Stimulated activated CD8-positive, alpha-beta memory T cell treated with anti-CD3 and anti-CD28 coated beads, Interleukin-12 subunit alpha, Interleukin-12 subunit beta, amount 100 ng/mL, for 4 hours (primary cell): ENCODE measurements at regions not wholly inside any gene's neighbourhood (a gene's known extent, or its start where the extent isn't known, plus 50 kb on each side); places are given as distances from the start of the nearest gene placed in this dataset.

Experiments used
- DNase-seq: peaks from one replicate; pipeline ENCODE4 v3.0.0-alpha.2; 2020; ENCODE audit warnings: low read depth

DNA sequence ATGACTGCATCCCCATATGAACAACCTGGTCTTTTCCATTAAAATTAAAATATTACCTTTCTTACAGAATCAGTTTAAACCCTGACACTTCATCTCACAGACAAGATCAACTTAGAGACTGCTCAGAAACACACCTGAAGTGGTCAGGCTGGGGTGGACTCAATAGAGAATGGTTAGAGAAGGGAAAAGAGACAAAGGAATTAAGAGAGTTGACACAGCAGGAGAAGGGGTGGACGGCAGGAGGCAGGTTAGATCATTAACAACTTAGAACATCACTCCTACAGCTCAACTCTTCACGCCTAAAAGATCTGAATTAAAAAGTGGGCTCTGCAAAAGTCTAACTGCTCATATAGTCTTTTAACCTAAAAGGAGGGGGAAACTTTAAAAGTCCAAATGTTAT lies 157.7 kb upstream of the COL1A2 start:
- no peak for DNase-seq

DNA sequence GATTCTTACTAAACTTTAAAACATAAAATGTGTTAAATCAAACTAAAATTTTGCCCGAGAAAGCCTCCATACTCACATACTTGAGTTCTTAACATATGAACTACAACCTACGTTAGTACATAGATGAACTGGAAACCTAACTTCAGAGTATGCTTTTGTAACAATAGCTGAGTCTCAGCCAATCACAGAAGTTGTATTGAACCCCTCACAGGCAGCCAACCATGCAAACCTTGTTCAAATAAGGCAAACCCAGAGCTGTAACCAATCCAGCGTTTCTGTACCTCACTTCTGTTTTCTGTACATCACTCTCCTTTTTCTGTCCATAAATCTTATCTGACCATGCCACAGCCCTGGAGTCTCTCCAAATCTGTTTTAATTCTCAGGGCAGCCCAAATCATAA lies 157.3 kb upstream of the COL1A2 start:
- DNase-seq = no peak

DNA sequence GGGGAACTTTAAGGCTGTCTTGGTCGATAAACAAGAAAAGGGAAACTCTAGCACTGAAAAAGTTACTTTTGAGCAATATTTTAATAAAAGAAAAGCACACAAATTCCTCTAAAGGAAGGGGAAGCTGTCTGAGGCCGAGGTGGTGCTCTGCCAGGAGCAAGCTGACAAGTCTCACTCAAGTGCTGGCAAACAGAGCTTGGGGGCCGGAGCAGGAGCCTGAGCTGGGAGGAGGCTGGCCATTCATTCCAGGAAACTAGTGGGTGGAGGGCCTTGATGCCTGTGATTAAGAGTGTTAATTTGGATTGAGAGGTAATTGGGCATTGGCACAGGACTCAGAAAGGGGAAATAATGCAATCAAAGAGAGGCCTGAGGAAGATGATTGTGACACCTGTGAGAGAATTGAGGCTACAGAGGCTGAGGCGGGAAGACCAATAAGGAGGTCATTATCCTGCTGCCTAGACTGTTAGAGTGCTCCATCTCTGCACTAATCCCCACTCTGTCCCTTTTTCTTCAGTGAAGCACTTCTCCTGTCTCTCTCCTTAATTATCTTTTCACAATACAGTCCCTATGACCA lies 154.9 kb upstream of the COL1A2 start:
- no peak for DNase-seq

DNA sequence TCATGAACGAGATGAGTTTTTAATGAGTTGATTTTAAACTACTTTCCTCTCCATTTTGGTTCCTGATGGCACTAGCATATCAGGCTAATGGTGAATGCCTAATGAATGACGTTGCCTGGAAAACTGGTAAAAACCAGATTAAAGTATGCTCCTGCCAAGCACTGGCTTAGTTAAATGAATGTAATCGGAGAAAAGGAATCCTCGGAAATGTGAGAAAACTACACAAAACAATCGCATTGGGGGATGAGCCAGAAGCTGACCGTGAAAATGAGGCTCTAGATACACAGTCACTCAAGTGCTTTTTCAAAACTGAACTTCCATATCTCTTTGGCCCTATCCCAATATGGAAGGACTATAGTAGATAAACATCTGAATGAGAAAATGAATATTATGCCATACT lies 153.8 kb upstream of the COL1A2 start:
- DNase-seq = no peak

DNA sequence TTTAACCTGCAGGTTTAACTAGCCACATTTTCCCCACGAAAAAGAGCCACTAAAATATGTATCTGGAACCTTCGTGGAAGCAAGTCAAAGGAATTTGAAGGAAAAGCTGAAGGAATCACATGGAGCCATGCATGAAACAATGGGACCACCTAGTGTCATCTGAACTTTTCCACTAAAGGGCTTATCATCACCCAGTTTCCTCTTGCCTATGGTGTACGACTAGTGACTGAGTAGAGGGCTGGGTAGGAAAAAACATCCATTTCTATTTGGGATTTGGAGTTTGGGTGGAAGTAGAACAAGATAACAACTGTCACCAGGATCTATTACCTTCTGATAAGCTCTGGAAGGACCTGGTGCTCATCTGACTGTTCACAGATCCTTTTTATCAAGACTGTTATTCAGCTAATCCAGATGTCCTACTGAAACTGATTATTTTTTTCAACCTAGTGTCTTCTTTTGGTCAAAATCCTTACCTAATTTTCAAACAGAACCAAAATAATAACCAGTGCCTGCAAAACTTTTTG lies 153.2 kb upstream of the COL1A2 start:
- no peak for DNase-seq

DNA sequence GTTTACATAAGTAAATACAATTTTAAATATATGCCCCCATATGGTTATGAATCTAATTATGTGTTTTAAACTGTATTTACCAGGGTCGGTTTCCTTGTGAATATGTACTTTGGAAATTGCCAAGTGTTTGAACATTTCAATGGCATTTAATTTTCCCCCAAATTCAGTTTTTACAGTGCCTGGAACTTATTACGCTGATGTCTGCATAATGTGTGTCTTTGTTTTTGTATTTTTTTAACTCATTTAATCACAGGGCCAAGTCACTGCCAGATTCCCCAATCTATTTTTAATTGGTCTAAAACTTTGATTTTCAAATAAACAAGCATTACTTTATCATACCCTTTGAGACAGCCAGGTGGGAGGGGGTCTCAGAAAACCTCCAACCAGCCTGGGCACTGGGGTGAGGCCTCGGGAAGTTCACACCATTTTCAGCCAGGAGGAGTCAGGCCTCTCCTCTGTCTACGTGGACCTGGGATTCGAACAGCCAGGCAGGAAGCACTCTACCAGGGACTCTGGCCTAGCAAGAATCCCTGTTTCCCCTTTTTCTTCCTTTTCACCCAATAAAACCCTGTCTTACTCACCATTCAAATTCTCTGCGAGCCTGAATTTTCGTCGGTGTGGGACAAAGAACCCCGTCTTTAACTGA lies 151.5 kb upstream of the COL1A2 start:
- DNase-seq = no peak

DNA sequence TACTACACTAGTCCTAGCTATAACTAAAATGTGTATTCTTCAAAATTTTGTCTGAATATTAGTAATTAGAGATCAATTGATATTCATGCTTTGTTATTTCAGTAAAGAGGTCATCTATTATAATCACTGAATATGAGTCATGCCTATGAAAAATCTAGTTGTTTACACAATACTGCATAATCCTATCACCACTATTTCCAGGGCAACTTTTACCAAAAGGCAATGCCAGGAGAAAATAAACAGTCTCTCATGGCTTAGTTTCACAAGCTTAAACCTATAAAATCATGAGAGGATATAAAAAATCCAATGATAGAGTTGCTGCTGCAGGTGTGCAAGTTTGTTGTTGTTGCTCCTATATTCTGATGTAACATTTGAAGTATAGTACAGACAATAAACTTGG lies 149.9 kb upstream of the COL1A2 start:
- no peak for DNase-seq

DNA sequence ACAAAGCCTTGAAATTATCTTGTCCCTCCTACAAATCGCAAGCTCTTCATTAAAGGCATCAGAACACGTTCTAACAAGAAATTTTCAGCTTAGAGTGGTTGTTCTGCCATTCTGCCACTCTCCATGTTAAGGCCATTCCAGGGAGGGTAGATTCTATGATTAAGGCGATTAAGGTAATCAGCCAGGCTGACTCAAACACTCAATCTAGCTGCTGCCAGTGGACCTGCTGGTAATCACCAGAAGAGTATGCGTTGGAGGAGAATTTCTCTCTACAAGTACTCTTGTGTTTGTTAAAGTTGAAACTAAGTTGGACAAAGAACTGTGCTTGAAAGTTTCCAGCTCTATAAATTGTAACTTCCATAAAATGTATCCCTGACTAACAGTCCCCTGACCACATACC lies 149.2 kb upstream of the COL1A2 start:
- DNase-seq = no peak

DNA sequence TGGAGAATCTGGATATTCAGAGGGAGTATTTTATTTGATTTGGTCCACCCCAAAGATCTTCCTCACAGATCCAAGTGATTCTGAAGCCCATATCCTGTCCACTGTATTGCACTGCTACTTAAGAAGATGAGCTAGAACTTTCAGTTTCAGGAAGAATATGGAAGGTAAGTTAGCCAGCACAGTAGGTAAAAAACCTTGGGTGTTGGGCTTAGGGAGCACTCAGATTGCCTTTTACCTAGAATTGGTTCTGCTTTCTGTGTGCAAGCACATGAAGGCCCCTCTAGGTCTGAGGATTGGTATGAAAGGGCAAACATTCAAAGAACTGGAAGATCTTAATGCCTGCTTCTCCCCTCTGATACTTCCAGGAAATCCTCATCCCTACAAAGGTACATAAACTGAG lies 146.7 kb upstream of the COL1A2 start:
- DNase-seq = no peak

DNA sequence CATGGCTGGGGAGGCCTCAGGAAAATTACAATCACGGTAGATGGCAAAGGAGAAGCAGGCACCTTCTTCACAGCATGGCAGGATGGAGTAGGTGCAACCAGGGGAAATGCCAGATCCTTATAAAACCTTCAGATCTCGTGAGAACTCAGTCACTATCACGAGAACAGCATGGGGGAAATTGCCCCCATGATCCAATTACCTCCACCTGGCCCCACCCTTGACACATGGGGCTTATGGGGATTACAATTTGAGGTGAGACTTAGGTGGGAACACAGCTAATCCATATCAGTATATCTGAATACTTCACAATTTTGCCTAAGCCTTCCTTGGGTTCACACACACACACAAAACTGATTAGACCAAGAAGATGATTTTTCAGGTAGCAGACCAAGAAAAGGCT lies 145.1 kb upstream of the COL1A2 start:
- DNase-seq = no peak

DNA sequence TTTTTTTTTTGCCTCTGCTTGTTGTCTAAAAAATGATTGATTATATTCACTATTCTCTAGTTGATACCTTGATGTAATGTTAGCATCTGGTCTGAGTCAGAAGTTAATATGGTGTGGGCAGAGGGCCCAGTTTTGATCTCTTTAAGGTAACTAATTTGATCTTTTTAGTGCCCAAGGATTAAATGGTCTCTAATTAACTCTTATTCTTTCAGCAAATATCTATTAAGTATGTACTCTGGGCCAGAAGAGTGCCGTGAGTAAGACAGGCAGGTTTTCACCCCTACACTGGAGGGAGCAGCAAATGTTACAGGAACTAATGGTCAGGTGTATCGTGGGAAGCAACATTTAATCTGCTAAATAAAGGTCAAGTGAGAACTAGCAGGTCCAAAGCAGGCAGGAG lies 144.6 kb upstream of the COL1A2 start:
- no peak for DNase-seq

DNA sequence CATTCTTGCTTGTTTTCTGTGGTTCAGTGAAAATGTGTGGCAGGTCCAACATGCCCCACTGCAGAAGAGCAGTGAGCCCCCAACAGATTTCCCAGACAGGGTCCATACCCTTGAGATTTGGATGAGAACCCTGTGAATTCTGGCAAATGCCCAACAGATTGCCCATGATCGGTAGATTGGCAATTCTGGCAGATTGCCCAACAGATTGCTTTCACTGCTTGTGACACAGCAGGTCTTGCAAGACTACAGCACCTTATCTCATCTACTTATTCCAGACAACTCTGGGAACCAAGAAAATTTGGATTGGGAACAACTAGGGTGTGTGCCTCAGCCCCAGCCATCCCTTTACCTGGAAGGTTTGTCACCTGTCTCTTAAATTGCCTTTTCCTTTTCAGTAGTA lies 143.7 kb upstream of the COL1A2 start:
- no peak for DNase-seq

DNA sequence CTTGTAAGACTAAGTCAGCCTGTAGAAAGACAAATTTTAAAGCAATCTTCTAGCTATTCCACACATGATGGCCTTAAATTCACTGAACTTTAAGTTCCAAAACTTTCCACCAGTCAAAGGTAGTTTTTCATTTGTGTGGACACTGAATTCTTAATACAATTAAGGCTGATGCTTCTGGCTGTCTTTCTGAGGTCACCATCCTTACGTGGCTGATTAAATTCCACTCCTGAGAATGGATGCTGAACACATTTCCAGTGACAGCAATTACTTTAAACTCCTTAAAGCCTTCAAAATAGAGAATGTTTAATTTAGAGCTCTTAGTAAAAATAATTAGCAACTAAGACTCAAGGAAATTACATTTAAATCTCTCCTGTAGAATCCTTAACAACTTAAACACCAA lies 142.6 kb upstream of the COL1A2 start:
- no peak for DNase-seq

DNA sequence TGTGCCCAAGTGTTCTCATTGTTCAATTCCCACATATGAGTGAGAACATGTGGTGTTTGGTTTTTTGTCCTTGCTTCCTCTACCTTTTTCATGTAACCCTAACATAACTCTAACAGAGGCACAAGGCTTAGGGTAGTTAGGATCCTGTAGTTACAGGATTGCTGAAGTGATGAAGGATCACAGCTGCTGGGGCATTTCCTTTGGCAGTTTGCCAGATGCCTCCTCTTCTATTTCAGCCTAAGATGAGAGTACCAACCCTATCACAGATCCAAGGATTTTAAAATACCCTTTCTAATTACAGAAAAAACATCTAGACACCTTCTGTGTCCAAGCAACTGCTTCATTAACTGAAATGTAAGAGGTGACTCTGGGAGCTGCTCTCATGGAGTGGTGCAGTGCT lies 141.7 kb upstream of the COL1A2 start:
- DNase-seq = no peak

DNA sequence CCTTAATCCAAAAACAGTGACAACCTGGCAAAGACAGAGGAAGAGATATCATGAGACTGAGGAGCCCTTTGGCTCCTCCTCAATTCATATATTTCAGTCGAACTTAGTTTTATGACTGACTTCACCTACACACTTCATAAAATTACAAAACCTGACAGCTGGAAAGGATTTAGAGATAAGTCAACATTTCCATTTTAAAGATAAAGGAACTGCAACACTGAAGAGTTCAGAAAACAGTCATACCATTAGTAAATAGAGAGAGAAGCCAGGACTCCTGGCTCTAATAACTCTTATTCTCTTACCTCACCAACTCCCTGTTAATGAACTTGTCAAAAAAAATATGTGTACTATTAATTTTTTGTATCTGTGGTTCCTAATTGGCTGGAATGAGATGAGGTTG lies 141.0 kb upstream of the COL1A2 start:
- no peak for DNase-seq

DNA sequence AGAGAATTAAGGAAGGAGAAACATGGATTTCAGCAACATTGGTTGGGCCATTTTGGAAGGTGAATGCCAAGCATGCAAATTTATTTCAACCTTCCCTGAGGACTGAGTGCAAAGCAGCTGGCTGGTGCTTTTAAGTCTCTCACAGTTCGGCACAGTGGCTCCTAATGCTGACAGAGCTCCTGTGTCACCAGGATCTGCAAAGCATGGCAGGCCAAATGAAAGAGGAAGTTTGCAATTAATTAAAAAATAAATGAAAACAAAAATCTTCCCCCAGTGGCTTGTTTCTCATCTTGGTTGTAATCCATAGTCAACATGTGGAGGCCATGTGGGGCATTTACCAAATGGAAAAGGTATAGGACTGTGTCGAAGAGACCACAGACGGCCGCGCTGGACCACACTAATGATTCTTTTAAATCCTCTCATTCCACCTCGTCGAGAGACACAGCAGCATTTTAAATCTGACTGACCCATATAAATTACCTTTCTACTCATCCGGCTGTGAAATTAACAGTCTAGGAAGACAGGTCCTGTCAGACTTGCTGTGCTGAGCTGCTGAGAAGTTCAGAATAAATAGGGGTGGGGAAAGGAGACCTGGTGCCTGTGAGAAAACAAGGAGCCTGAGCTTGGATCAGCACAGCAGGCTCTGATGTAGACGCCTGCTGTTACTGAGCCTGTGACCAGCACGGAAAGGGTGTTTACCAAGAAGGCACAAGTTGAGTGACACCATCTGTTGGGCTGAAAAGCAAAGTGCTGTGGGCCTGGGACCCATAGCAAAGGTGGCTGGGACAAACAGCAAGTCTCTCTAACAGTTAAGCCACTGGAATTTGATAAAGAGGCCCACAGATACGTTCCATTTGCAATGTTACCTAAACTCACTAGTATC lies 136.0 kb upstream of the COL1A2 start:
- DNase-seq = no peak

DNA sequence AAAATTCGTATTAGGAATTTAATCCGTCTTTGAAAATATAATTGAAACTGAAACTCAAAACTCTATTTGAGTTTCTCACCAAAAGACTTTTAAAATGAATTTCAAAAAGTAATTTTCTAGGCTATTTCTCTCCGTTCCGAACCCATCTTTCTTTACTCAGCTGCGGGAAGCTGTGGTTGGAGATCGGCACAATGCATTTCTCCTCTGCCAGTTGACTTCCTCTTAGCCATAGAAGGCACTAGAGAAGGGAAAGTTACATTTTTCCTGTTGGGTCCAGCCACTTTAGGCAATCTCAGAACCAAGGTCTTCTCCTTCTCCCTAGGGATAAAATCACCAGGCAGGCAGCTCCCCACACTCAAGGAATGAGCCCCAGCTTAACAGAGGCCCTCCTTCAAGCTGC lies 133.6 kb upstream of the COL1A2 start:
- DNase-seq = no peak

DNA sequence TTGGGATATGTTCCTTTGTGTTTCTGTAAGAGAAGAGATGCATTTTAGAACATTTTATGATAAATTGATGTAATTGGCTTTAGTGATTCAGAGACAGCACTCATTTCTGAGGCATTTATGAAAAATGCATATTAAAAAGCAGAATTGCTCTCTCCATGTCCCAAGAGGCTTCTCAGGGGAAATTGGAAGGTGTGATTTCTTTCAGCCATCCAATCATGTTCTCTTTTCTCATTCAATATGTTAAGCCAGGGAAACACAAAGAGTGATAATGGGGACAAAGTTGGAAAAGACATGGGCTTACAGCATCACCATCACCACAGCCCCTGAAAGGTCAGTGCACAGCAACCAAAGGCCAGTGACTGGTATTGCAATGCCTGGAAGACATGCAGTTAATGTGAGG lies 129.9 kb upstream of the COL1A2 start:
- no peak for DNase-seq

DNA sequence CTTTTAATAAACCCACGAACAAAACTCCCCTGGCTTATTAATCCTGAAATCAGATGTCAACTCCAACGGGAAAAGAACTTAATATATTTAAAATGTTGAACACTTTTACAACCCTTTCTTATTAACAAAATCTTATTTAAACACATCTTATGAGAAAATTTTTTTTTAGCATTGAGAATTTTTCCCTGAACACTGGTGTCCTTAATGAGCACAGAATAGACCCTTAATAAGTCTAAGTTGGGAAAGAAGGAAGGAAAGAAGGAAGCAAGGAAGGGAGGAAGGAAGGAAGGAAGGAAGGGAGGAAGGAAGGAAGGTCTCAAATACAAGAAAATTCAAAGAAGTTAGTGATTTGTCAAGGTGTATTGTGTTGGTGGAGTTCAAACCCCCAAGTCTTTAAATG lies 129.2 kb upstream of the COL1A2 start:
- no peak for DNase-seq

DNA sequence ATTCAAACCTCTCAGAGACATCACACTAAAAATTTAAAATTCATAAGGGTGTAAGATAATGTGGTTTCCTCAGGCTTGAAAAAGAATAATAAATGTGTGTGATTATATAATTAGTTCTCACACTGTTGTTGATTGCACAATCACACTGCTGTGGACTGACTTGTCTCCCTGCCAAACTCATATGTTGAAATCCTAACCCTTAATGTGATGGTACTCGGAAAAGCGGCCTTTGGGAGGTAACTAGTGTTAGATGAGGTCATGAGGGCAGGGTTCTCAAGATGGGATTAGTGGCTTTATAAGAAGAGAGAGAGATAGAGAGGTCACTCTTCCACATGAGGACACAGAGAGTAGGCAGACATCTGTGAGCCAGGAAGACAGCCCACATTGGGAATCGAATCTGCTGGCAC lies 128.5 kb upstream of the COL1A2 start:
- DNase-seq = no peak

DNA sequence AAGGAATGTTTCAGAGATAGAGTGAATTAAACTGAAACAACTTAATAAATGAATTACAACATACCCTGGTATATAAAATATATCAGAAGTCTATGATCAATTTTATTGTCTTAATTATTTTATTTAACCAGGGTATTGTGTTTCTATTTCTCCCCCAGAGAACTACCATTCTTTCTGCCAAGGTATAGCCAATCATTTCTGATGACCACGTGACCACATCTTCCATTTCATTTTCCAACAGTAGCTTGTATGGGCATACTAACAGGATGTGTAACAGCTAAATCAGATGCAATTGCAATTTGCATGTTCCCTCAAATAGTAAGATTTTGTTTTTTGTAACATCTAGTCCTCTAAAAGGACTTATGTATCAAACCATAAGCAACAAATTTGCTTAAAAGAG lies 123.9 kb upstream of the COL1A2 start:
- no peak for DNase-seq

DNA sequence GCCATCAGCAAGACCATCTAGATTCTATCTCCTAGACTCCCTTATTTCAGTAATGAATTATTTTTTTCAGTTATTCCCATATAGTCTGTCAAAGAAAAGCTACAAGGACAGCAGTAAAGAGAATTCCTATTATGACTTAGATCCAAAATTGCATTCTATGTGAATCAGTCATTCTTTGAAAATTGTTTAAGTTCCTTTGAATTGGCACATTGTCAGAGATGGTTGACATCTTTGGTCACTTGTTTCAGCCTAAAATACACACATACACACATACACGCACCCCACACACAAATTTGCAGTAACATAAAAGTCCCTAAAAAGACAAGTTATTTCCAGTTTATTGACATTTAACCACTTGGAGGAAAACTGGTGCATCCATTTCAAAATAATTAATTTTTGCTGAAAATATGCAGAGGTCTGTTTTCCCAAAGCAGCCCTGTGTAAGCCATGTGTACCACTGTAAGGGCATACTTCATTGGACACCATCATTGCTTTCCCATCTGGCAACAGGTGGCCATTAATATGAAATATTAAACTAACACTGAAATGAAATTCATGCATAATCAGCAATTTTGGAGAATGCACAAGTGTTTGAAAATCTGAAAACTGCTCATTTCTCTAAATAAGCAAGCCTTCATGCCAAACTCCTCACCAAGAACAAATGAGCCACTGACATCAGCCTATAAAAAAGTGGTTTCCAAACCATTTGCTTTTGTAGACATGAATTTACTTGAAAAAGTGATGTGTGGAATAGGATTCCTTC lies 121.7 kb upstream of the COL1A2 start:
- DNase-seq = no peak

DNA sequence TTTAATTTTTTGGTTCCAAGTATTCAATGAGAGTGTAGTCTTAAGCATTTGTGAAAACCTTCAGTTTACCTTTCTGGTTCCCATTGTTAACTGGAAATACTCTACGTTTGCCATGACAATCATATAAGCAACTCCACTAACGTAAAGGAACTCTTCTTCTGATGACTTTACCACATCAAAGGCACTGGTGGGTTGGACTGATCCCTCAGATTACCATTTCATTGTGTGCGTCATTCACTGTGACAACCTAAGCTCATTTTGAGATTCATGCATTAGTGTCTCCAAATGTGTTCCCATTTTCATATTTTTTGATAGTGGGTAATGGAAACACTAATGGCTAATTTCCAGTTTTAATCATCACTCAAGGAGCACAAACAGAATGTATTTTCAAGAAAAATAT lies 119.9 kb upstream of the COL1A2 start:
- no peak for DNase-seq
